GM18505 (cell line): ENCODE measurements at regions not wholly inside any gene's neighbourhood (a gene's known extent, or its start where the extent isn't known, plus 50 kb on each side); places are given as distances from the start of the nearest gene placed in this dataset.

Source experiments
- ATAC-seq: cut with Tn5 transposase; IDR thresholded peaks from one replicate; pipeline ENCODE4 v1.9.1; 2021; ENCODE audit not compliant: unreplicated experiment
- POLR2A ChIP-seq: IDR thresholded peaks from 4 replicates; pipeline ENCODE4 v1.6.1; 2011; ENCODE audit warnings: borderline replicate concordance; ENCODE audit not compliant: insufficient read depth, insufficient read length; ENCODE audit errors: extremely low read depth

DNA sequence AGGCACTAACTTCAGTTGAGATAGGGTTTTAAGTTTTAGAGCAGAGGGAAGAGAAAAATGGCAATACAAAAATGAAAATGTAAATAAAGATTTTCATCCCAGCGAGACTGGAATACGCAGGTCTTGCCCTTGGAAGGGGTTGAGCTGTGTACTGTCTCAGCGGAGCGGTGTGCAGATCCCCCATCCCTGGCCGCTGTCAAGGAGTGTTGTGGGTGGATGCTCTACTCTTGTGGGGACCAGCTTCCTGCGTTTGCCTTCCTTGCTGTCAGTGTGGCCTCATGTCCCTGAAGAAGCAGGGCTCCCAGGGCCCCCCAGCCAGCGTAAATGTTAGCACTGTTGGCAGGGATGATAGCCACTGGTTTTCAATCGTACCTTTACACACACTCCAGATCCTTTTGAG, 249.7 kb upstream of the PITRM1 start:
- no peak for ATAC-seq
- TF ChIP-seq POLR2A: no peak

DNA sequence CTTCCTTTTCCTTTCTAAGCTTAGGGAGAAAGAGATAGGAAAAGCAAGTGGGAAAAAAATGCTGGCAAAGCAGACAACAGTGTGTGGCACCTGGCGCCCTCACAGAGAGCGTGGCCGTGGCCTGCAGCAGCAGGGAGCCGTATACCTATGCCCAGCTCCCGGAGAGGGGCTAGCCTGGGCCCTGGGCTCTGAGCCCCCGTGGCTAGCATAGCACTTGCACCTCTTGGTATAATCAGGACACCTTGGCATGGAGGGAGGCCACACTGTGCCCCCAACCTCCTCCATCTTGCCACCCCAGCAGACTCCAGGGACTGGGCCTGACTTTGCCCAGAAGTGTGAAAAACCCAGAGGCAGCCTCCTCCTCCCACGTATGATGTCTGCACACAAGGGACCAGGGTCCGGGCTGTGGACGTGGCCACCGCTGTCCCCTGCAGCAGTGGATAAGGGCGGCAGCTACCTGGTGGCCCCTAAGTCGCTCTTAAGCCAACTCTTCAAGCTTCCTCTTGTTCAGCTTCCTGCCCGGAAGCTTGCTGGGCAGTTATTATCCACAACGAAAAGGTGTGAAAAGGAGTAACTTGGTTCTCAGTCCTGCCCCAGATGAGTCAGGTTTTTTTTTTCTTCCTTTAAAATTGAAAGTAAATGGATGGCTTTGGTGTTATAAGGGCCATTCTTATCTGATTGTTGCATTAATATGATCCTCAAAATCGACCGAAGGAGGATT, 249.1 kb upstream of the PITRM1 start:
- TF ChIP-seq POLR2A: no peak
- no peak for ATAC-seq

DNA sequence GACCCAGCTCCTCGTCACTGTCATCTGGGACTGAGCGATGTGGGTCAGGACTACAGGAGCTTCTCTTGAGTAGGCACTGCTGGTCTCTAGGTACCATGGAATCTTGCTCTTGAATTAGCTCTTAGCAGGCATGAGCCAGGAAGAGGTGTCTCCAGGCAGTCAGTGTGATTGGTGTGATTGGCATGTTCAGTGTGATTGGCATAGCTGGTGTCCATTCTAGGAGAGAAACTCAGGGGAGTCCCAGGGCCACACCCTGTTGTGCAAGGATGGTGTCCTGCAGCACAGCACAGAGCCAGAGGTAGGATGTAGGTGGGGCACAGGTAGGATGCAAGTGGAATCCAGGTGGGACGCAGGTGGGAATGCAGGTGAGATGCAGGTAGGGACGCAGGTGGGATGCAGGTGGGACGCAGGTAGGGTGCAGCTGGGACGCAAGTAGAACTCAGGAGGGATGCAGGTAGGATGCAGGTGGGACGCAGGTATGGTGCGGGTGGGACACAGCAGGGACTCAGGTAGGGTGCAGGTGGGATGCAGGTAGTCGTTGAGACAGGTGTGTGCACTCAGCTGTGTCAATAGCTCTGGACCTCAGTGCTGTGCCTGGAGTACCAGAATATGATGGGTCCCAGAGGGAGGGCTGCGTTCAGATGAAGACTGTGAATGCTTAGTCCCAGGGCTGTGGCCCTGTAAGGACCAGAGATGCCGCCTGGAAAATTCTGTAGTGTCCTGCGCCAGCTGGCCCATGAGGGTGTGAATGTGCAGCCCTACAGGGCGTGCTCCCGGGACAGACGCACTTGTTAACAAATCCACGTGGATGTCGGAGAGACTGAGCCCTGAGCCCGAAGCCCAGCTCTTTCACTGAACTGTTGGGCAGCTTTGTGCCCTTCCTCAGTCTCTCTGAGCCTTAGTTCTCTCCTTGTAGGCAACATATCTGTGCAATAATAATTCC, 248.2 kb upstream of the PITRM1 start:
- TF ChIP-seq POLR2A: no peak
- no peak for ATAC-seq

DNA sequence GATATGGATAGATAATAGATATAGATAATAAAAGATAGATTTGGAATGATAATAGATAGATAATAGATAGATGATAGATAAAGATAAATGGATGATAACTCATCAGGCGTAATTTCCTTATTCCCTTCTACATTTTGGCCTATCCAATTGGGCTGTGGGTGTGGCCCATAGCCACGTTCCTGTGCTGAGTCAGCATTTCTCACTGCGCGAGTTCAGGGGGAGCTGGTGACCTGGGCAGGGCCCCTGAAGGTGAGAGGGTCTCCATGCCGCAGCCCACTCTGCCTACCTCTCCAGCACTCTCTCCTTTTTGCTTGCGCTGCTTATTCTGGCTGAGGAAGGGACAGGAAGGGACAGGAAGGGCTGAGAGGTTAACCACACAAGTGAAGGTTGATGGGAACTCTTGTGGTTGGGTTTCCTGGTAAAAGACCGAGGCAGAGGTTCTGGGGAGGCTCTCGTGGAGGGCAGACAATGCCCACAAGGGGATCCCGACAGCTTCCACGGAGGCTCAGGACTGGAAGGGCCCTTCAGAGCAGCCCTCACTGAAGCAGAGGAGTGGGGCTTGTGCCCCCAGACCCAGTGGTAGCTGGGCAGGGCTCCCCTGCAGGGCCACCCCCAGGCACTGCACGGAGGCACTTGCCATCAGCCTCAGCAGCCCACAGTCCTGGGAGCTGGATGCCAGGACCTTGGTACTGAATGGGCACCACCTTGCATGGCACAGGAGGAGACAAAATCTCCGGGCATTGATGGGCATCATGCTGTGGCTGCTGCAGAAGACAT, 247.3 kb upstream of the PITRM1 start:
- TF ChIP-seq POLR2A: no peak
- ATAC-seq: no peak

DNA sequence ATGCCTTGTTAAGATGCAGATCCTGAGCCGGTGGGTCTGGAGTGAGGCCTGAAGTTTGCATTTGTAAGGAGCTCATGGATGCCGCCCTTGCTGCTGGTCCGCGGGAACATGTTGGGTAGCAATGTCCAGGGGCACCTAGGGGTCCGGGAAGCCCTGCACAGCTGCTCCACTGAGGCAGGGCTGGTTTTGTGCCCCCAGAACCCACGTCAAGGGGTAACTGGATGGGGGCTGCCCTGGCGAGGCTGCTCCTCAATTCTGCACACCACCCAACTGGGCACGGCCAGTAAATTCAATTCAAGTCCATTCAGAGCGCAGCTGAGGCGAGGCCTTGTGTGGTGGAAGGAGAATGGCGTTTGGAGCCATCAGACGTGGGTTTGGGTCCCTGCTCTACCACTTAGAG, 246.3 kb upstream of the PITRM1 start:
- no peak for ATAC-seq
- no peak for TF ChIP-seq POLR2A

DNA sequence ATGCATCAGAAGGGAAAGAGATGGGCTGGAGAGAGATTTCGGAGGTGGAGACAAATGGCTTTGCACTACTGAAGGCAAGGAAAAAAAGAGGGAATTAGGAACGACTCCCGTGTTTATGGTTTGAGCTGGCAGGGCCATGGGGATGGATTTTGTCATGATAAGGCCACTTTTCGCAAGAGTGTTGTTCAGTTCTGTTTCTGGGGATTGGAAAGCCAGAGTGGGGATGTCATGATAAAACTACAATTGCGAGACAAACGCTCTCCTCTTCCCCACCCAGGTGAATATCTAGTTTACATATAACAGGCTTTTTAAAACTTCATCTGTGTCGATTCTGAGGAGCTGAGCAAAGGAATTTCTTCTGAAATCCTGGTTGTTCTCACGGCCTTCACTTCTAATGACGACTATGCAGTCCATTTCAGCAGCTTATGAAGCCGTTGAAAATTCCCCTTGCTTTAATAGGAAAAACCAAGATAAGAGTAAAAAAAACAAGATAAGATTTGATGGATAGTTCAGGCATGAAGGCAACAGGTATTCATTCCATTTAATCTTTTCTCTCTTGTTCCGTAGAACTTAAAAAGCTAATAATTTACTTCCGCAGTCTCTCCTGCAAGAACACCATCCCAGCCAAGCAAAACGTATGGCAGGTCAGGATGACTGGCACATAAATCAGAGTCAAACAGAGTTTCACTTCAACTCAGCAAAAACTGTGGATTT, 245.6 kb upstream of the PITRM1 start:
- no peak for TF ChIP-seq POLR2A
- no peak for ATAC-seq

DNA sequence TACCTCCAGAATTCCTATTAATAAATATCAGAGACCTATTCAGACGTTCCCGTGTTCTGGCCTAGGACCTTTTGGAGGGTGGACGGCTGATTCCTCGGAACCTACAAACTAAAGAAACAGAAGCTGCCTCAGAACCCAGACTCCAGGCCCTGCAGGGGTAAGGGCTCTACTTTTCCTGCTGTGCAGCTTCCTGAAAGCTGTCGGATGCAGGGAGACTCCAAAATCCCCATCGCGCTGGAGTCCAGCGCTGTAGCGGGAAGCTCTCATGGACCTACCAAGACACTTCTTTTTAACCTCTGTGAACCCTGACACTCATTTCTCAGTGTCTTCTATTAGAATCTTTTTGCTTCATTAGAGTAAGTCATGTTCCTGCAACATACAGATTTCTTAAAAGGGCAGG, 244.5 kb upstream of the PITRM1 start:
- ATAC-seq: no peak
- TF ChIP-seq POLR2A: no peak

DNA sequence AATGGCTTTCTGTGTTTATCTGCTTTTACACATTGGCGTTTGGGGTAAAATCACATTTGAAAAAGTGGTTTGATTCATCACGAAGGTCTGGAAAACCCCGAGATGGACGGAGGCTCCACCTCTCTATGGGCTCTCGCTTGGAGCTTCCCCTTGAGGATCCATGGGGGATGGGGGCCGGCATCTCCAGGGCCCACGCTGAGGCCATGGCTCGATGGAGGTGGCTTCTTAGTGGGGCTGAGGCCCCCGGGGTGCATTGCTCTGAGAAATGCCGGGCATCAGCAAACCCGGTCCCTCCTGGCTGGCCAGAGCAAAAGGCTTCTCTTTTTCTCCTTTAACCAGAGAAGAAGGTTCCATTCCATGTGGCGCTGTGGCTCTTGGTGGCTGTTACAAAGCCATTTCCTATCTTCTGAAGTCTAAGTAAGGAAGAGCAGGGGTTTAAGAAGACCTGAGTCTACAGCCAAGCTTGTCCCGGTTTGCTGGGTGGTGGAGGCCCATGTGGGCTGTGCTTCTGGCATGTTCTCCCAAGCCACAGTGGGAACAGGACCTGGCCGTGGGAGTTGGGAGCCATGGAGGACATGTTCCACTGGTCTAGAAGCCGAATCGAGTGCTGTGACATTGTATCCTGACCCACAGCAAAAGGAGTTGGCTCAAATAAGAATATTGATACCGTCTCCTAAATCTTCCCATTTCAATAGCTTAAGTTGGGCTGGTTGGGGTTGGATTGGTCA, 243.5 kb upstream of the PITRM1 start:
- ATAC-seq: no peak
- no peak for TF ChIP-seq POLR2A

DNA sequence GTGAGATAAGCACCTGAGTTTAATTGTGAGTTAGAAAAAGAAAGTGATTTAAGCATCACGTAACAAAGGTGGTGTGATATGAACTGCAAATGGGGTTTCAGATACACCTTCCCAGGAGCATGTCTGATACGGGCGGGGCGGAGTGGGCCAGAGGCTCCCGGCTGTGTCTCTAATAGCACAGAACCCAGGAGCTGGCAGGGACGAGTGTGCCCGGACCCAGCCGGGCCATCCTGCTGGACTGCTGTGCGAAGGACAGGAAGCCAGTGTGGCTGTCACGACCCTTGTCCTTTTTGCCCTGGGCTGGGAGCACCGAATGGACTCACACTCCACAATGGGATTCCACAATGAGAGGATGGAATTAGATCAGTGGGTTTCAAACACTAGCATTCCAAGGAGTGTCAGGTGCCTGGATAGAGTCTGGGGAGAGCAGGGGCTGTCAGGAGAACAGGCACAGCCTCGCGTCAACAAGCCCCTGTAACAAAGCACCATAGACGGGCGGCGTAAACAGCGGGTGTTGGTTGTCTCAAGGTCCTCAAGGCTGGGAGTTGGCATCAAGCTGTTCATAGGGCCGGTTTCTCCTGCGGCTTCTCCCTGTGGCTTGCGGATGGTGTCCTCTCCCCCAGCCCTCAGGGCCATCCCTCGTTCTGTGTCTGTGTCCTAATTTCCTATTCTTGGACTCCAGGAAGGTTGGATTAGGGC, 242.6 kb upstream of the PITRM1 start:
- no peak for TF ChIP-seq POLR2A
- ATAC-seq: no peak

DNA sequence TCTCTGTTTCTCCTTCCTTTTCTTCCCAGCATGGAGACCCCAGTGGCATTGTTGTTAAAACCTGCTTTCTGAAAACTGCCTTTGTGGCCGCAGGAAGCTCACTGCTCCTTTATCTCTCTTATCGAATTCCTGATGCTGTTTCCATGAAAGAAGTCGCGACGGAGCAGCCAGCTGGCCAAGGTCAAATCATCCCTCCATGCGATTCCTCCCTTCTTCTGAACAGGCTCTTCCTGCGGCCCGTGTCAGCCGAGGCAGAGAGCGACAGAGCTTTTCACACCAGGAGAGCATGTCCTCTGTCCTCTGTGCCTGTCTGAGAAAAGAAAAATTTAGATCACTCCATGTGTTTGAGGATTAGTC, 242.1 kb upstream of the PITRM1 start:
- no peak for ATAC-seq
- no peak for TF ChIP-seq POLR2A

DNA sequence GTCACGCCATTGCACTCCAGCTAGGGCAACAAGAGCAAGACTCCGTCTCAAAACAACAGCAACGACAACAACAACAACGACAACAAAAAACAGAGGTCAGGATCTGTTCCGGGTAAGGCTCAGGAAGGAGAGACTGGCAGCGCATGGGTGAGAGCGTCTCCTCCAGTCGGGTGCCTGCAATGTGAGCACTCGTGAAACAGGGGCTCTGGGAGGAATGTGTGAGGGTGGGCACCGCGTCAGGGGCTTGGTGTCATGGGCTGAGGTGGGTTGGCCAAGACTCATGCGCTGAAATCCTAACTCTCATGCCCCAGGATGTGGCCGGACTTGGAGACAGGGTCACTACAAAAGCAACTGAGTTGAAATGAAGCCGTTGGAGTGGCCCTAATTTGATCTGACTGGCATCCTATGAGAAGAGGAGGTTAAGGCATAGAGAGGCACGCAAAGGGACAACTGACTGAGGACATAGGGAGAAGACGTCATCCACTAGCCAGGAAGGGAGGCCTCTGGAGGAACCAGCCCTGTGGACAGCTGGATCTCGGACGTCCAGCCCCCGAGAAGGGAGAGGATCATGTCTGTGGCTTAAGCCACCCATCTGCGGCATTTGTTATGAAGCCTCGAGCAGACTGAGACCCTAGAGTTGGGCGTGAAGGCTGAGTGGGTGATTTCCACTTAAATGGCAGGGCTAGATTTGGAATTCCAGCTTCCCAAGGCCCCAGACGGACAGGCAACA, 241.5 kb upstream of the PITRM1 start:
- TF ChIP-seq POLR2A: no peak
- no peak for ATAC-seq
